ENCODE measurements at regions not wholly inside any gene's neighbourhood (a gene's known extent, or its start where the extent isn't known, plus 50 kb on each side); places are given as distances from the start of the nearest gene placed in this dataset.

DNA sequence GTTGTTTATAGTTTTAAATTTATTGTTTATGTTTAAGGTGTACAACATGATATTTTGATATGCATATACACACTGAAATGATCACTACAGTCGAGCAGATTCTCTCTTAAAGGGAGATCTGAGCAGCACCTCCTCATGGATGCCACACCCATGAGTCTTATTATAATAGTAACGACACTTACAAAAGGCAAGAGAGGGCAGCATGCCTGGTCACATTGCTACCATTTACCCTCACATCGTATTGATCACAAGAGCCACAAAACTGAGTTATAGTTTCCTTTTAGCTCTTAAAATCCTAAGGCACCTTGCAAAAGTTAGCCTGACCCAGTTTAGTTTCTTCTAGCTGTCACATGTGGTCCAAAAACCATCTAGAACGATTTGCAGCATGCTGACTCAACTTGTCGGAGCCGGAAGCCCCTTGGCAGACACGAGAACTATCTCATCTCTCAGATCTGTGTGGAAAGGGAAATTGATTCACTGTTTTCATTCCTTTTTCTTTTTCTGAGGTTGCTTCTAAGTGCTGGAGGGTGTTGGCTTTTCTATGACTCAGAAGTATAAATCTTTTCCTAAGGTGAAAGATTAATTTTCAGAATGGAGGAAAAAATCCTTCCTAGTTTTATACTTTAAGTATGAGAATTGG lies 85.3 kb downstream of the CDC42EP3 start:
- Mint-ChIP-seq H3K4me3 (no peak overlapping the region), H3K4me1 (peaks cover 63% of the 10 kb centered on the region), H3K36me3 (no peaks in the 10 kb centered on the region), H3K27ac (no peak overlapping the region), H3K27me3 (ENCODE audit: low read depth) (no peaks in the 10 kb centered on the region; the same call in 1 of the 2 replicates), H3K9me3 (no peaks in the 10 kb centered on the region)
- TF ChIP-seq ATF1 (CRISPR knock-in tag; IDR thresholded peaks at IDR 0.05) (no peak), NFE2L1 (CRISPR knock-in tag; IDR thresholded peaks at IDR 0.05) (no peak)
- TF ChIP-seq, protein P1, sequence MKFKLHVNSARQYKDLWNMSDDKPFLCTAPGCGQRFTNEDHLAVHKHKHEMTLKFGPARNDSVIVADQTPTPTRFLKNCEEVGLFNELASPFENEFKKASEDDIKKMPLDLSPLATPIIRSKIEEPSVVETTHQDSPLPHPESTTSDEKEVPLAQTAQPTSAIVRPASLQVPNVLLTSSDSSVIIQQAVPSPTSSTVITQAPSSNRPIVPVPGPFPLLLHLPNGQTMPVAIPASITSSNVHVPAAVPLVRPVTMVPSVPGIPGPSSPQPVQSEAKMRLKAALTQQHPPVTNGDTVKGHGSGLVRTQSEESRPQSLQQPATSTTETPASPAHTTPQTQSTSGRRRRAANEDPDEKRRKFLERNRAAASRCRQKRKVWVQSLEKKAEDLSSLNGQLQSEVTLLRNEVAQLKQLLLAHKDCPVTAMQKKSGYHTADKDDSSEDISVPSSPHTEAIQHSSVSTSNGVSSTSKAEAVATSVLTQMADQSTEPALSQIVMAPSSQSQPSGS (CRISPR knock-in tag; IDR thresholded peaks at IDR 0.05; ENCODE audit: borderline replicate concordance, low read depth) = no peak
- TF ChIP-seq, protein P2, sequence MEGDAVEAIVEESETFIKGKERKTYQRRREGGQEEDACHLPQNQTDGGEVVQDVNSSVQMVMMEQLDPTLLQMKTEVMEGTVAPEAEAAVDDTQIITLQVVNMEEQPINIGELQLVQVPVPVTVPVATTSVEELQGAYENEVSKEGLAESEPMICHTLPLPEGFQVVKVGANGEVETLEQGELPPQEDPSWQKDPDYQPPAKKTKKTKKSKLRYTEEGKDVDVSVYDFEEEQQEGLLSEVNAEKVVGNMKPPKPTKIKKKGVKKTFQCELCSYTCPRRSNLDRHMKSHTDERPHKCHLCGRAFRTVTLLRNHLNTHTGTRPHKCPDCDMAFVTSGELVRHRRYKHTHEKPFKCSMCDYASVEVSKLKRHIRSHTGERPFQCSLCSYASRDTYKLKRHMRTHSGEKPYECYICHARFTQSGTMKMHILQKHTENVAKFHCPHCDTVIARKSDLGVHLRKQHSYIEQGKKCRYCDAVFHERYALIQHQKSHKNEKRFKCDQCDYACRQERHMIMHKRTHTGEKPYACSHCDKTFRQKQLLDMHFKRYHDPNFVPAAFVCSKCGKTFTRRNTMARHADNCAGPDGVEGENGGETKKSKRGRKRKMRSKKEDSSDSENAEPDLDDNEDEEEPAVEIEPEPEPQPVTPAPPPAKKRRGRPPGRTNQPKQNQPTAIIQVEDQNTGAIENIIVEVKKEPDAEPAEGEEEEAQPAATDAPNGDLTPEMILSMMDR (IDR thresholded peaks at IDR 0.05) = no peak
- ChIA-PET POLR2A (no interaction called here), CTCF (interaction anchor here (1.1 kb wide), 1 partner anchor 291 kb away, joined by 4 read pairs; no protein-coding TSS in a partner anchor)
- DNase-seq (ENCODE audit: low spot score) = no peak
- no peak for ATAC-seq

DNA sequence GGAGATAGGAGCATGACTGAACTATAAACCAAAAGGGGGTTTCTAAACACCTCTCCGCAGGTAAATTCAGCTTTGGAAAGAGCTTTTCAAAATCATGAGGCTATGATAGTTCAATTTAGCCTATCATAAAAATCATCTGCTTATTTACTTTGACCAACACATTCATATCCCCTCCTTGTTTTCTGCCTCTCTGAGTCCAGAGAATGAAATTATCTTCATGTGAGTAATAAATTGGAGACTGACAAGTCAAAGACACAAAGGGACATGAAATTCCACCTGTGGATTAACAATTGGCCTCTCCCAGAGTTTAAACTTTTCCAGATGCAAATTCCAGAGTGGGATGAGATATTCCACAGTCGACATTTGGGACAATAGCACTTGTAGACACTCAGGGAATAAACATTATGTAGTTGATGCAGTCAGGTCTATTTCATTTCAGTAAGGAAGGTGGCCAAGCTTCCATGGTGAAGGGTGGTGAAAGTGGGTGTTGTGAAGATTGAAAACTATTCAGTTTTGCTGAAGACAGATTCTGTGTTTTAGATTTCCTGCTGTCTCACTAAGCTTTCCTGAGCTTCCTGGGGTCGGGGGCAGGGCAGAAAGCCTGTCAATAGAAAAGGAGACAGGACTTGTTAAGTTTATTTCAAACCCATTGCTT lies 84.7 kb downstream of the CDC42EP3 start:
- CTCF ChIA-PET = no interaction called here
- peaks cover 63% of the 10 kb centered on the region for H3K4me1 Mint-ChIP-seq
- no peak overlapping the region; the same call in 1 of the 2 replicates for H3K27ac Mint-ChIP-seq
- no peaks in the 10 kb centered on the region; the same call in 1 of the 2 replicates for H3K27me3 Mint-ChIP-seq (ENCODE audit: low read depth)
- no peak for ATAC-seq
- DNase-seq (ENCODE audit: low spot score) = no peak
- POLR2A ChIA-PET = no interaction called here
- H3K9me3 Mint-ChIP-seq = no peaks in the 10 kb centered on the region
- H3K4me3 Mint-ChIP-seq = no peak overlapping the region
- no peaks in the 10 kb centered on the region for H3K36me3 Mint-ChIP-seq
- TF ChIP-seq SMAD4 (CRISPR knock-in tag; IDR thresholded peaks at IDR 0.05) (no peak), EMX1 (CRISPR knock-in tag; IDR thresholded peaks at IDR 0.05) (no peak), RORB (CRISPR knock-in tag; IDR thresholded peaks at IDR 0.05) (no peak), ESRRA (CRISPR knock-in tag; IDR thresholded peaks at IDR 0.05; ENCODE audit: borderline replicate concordance) (no peak), HMGA2 (CRISPR knock-in tag; IDR thresholded peaks at IDR 0.05) (no peak), NR2C2 (CRISPR knock-in tag; IDR thresholded peaks at IDR 0.05) (no peak)
- TF ChIP-seq, protein P3, sequence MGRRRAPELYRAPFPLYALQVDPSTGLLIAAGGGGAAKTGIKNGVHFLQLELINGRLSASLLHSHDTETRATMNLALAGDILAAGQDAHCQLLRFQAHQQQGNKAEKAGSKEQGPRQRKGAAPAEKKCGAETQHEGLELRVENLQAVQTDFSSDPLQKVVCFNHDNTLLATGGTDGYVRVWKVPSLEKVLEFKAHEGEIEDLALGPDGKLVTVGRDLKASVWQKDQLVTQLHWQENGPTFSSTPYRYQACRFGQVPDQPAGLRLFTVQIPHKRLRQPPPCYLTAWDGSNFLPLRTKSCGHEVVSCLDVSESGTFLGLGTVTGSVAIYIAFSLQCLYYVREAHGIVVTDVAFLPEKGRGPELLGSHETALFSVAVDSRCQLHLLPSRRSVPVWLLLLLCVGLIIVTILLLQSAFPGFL (CRISPR knock-in tag; IDR thresholded peaks at IDR 0.05; ENCODE audit: borderline replicate concordance) = no peak
- TF ChIP-seq, protein P4, sequence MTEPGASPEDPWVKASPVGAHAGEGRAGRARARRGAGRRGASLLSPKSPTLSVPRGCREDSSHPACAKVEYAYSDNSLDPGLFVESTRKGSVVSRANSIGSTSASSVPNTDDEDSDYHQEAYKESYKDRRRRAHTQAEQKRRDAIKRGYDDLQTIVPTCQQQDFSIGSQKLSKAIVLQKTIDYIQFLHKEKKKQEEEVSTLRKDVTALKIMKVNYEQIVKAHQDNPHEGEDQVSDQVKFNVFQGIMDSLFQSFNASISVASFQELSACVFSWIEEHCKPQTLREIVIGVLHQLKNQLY (CRISPR knock-in tag; IDR thresholded peaks at IDR 0.05) = no peak
- TF ChIP-seq, protein P5, sequence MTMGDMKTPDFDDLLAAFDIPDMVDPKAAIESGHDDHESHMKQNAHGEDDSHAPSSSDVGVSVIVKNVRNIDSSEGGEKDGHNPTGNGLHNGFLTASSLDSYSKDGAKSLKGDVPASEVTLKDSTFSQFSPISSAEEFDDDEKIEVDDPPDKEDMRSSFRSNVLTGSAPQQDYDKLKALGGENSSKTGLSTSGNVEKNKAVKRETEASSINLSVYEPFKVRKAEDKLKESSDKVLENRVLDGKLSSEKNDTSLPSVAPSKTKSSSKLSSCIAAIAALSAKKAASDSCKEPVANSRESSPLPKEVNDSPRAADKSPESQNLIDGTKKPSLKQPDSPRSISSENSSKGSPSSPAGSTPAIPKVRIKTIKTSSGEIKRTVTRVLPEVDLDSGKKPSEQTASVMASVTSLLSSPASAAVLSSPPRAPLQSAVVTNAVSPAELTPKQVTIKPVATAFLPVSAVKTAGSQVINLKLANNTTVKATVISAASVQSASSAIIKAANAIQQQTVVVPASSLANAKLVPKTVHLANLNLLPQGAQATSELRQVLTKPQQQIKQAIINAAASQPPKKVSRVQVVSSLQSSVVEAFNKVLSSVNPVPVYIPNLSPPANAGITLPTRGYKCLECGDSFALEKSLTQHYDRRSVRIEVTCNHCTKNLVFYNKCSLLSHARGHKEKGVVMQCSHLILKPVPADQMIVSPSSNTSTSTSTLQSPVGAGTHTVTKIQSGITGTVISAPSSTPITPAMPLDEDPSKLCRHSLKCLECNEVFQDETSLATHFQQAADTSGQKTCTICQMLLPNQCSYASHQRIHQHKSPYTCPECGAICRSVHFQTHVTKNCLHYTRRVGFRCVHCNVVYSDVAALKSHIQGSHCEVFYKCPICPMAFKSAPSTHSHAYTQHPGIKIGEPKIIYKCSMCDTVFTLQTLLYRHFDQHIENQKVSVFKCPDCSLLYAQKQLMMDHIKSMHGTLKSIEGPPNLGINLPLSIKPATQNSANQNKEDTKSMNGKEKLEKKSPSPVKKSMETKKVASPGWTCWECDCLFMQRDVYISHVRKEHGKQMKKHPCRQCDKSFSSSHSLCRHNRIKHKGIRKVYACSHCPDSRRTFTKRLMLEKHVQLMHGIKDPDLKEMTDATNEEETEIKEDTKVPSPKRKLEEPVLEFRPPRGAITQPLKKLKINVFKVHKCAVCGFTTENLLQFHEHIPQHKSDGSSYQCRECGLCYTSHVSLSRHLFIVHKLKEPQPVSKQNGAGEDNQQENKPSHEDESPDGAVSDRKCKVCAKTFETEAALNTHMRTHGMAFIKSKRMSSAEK (CRISPR knock-in tag; IDR thresholded peaks at IDR 0.05; ENCODE audit: borderline replicate concordance) = no peak
- TF ChIP-seq, protein P6, sequence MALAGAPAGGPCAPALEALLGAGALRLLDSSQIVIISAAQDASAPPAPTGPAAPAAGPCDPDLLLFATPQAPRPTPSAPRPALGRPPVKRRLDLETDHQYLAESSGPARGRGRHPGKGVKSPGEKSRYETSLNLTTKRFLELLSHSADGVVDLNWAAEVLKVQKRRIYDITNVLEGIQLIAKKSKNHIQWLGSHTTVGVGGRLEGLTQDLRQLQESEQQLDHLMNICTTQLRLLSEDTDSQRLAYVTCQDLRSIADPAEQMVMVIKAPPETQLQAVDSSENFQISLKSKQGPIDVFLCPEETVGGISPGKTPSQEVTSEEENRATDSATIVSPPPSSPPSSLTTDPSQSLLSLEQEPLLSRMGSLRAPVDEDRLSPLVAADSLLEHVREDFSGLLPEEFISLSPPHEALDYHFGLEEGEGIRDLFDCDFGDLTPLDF (CRISPR knock-in tag; IDR thresholded peaks at IDR 0.05) = no peak
- TF ChIP-seq, protein P7, sequence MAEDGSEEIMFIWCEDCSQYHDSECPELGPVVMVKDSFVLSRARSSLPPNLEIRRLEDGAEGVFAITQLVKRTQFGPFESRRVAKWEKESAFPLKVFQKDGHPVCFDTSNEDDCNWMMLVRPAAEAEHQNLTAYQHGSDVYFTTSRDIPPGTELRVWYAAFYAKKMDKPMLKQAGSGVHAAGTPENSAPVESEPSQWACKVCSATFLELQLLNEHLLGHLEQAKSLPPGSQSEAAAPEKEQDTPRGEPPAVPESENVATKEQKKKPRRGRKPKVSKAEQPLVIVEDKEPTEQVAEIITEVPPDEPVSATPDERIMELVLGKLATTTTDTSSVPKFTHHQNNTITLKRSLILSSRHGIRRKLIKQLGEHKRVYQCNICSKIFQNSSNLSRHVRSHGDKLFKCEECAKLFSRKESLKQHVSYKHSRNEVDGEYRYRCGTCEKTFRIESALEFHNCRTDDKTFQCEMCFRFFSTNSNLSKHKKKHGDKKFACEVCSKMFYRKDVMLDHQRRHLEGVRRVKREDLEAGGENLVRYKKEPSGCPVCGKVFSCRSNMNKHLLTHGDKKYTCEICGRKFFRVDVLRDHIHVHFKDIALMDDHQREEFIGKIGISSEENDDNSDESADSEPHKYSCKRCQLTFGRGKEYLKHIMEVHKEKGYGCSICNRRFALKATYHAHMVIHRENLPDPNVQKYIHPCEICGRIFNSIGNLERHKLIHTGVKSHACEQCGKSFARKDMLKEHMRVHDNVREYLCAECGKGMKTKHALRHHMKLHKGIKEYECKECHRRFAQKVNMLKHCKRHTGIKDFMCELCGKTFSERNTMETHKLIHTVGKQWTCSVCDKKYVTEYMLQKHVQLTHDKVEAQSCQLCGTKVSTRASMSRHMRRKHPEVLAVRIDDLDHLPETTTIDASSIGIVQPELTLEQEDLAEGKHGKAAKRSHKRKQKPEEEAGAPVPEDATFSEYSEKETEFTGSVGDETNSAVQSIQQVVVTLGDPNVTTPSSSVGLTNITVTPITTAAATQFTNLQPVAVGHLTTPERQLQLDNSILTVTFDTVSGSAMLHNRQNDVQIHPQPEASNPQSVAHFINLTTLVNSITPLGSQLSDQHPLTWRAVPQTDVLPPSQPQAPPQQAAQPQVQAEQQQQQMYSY (CRISPR knock-in tag; IDR thresholded peaks at IDR 0.05) = no peak
- TF ChIP-seq, protein P8, sequence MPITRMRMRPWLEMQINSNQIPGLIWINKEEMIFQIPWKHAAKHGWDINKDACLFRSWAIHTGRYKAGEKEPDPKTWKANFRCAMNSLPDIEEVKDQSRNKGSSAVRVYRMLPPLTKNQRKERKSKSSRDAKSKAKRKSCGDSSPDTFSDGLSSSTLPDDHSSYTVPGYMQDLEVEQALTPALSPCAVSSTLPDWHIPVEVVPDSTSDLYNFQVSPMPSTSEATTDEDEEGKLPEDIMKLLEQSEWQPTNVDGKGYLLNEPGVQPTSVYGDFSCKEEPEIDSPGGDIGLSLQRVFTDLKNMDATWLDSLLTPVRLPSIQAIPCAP (CRISPR knock-in tag; IDR thresholded peaks at IDR 0.05) = no peak

All from WTC11 (cell line).